Stimulated activated CD4-positive, alpha-beta T cell treated with anti-CD3 and anti-CD28 coated beads, Interleukin-1b, Interleukin-23, amount 100 ng/mL, for 24 hours (primary cell): ENCODE measurements at regions not wholly inside any gene's neighbourhood (a gene's known extent, or its start where the extent isn't known, plus 50 kb on each side); places are given as distances from the start of the nearest gene placed in this dataset.
"Not testable (repeated sequence)": the region's sequence is repeated elsewhere in the genome, so short reads cannot be mapped to it uniquely, and the experiment has no call there.

Experiments
- DNase-seq, 4 experiments: peaks; one replicate each; pipeline ENCODE4 v3.0.0-alpha.2; 2020; ENCODE audit warnings: low read depth in 4 of 4, low spot score in 1 of 4

- no peak for DNase-seq
Observed at GRCh38 chr7:47093320-47094234, 488.3 kb downstream of the TNS3 start.

- DNase-seq = no peak
Observed at GRCh38 chr7:47092336-47092735, 489.6 kb downstream of the TNS3 start.

GRCh38 chr7:47091141-47091540 is 490.8 kb downstream of the TNS3 start:
- no peak for DNase-seq

- no peak for DNase-seq
Observed at GRCh38 chr7:47089461-47089860, 492.4 kb downstream of the TNS3 start.

GRCh38 chr7:47089068-47089417 is 492.9 kb downstream of the TNS3 start:
- no peak for DNase-seq

- DNase-seq = no peak
Observed at GRCh38 chr7:47088329-47089067, 493.4 kb downstream of the TNS3 start.

GRCh38 chr7:47087866-47088265 is 494.0 kb downstream of the TNS3 start:
- DNase-seq = no peak

GRCh38 chr7:47085491-47086275 is 496.2 kb downstream of the TNS3 start:
- DNase-seq = no peak

- DNase-seq = no peak
Observed at GRCh38 chr7:47083476-47084250, 498.2 kb downstream of the TNS3 start.

GRCh38 chr7:47080816-47081215 is 501.1 kb downstream of the TNS3 start:
- no peak for DNase-seq

- no peak for DNase-seq
Observed at GRCh38 chr7:47078241-47078640, 503.7 kb downstream of the TNS3 start.

- DNase-seq = no peak
Observed at GRCh38 chr7:47074702-47075153, 507.2 kb downstream of the TNS3 start.

- DNase-seq = no peak
Observed at GRCh38 chr7:47073284-47073683, 508.6 kb downstream of the TNS3 start.

GRCh38 chr7:47071866-47072265 is 510.0 kb downstream of the TNS3 start:
- DNase-seq = no peak

GRCh38 chr7:47069385-47070076 is 512.4 kb downstream of the TNS3 start:
- no peak for DNase-seq

GRCh38 chr7:47066976-47067614 is 514.8 kb downstream of the TNS3 start:
- no peak for DNase-seq

GRCh38 chr7:47056731-47057130 is 525.2 kb downstream of the TNS3 start:
- DNase-seq = no peak

- not testable (repeated sequence) for DNase-seq
Observed at GRCh38 chr7:47052541-47053208, 529.2 kb downstream of the TNS3 start.

GRCh38 chr7:47049234-47049774 is 532.6 kb downstream of the TNS3 start:
- DNase-seq = no peak
